Hepatocyte (in vitro differentiated cells): ENCODE measurements at regions not wholly inside any gene's neighbourhood (a gene's known extent, or its start where the extent isn't known, plus 50 kb on each side); places are given as distances from the start of the nearest gene placed in this dataset.
A peak's percentile ranks its signal among the peaks of the same experiment; 100 is the strongest.

Source experiments
- CTCF ChIP-seq: fragments of 200-600 bp; sonication (generic); IDR thresholded peaks from 2 replicates; pipeline ENCODE4 v1.5.1; 2016; ENCODE audit warnings: antibody characterized with exemption, mild to moderate bottlenecking; ENCODE audit not compliant: poor library complexity
- EZH2 ChIP-seq: fragments of 200-600 bp; sonication (generic); IDR thresholded peaks from 2 replicates; pipeline ENCODE4 v1.6.1; 2016; ENCODE audit warnings: antibody characterized with exemption, mild to moderate bottlenecking, borderline replicate concordance

DNA sequence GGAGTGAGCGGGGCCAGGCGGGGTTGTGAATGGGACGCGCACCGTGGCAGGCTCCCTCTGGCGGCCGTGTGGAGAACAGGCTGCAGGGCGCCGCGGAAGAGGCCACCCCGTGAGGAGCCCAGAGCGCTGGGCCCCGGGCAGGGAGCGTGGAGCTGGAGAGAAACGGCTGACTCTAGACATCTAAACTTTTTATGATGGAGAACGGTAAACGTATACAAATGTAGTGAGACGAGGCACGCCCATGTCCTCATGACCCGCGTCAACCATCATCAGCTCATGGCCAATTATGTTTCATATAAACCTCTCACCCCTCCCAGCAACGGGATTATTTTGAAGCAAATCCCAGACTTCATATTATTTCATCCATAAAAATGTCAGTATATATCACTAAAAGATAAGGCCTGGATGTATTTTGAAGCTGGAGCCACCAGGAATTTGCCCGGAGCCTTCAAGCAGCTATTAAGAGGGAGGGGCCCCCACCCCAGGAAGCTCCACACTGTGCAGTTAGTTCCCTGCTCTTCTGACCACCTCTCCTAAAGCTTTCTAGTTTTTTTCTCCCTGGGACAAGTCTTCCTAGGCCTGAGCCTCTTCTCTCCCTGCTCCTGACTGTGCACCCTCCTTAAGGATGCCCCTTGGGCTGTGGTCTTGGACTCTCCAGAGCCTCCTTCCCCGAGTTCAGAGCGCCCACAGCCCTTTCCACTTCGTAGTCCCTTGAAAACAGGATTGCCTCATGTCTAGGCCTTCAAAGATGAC, 149.5 kb downstream of the SMAD6 start:
- TF ChIP-seq EZH2 (no peak), CTCF (peak; percentile 97)
